ENCODE measurements at regions not wholly inside any gene's neighbourhood (a gene's known extent, or its start where the extent isn't known, plus 50 kb on each side); places are given as distances from the start of the nearest gene placed in this dataset.

DNA sequence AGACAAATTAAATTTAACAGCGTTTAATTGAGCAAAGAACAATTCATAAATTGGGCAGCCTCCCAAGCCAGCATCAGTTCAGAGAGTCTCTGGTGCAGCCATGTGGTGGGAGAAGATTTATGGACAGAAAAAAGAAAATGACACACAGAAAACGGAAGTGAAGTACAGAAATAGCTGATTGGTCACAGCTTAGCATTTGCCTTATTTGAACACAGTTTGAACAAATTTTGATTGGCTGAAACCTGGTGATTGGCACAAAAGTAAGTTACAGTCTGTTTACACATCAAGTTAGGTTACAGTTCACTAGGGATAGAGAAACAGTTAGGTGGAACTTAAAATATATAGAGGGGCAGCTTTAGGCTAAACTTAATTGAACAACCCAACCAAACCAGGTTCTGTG is 720.1 kb downstream of the TYW1 start:
- TF ChIP-seq, protein P1, sequence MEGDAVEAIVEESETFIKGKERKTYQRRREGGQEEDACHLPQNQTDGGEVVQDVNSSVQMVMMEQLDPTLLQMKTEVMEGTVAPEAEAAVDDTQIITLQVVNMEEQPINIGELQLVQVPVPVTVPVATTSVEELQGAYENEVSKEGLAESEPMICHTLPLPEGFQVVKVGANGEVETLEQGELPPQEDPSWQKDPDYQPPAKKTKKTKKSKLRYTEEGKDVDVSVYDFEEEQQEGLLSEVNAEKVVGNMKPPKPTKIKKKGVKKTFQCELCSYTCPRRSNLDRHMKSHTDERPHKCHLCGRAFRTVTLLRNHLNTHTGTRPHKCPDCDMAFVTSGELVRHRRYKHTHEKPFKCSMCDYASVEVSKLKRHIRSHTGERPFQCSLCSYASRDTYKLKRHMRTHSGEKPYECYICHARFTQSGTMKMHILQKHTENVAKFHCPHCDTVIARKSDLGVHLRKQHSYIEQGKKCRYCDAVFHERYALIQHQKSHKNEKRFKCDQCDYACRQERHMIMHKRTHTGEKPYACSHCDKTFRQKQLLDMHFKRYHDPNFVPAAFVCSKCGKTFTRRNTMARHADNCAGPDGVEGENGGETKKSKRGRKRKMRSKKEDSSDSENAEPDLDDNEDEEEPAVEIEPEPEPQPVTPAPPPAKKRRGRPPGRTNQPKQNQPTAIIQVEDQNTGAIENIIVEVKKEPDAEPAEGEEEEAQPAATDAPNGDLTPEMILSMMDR (conservative IDR thresholded peaks at IDR 0.05; ENCODE audit: low read depth, low read length): no peak
- no peak for TF ChIP-seq EZH2 (IDR thresholded peaks at IDR 0.05; ENCODE audit: borderline replicate concordance, low read depth, low read length, poor library complexity, severe bottlenecking)

Data from A673 (cell line).